Nephron progenitor cell (in vitro differentiated cells): ENCODE measurements at regions not wholly inside any gene's neighbourhood (a gene's known extent, or its start where the extent isn't known, plus 50 kb on each side); places are given as distances from the start of the nearest gene placed in this dataset.
"Not testable (repeated sequence)": the region's sequence is repeated elsewhere in the genome, so short reads cannot be mapped to it uniquely, and the experiment has no call there.

Source experiments
- DNase-seq: peaks from one replicate; pipeline ENCODE4 v3.0.0; 2021
- H3K27ac Mint-ChIP-seq: 2 replicates; pipeline ENCODE4 v1.8.0; 2021; ENCODE audit warnings: mild to moderate bottlenecking, moderate library complexity, mixed read lengths
- H3K27me3 Mint-ChIP-seq: 2 replicates; pipeline ENCODE4 v1.8.0; 2021; ENCODE audit warnings: mild to moderate bottlenecking, low read depth, mixed read lengths; ENCODE audit not compliant: poor library complexity
- H3K36me3 Mint-ChIP-seq: 2 replicates; pipeline ENCODE4 v1.8.0; 2021; ENCODE audit warnings: low read depth, mixed read lengths
- H3K4me1 Mint-ChIP-seq: 2 replicates; pipeline ENCODE4 v1.8.0; 2021; ENCODE audit warnings: mixed read lengths
- H3K4me3 Mint-ChIP-seq: 2 replicates; pipeline ENCODE4 v1.8.0; 2021; ENCODE audit warnings: mild to moderate bottlenecking, moderate library complexity, mixed read lengths
- H3K9me3 Mint-ChIP-seq: 2 replicates; pipeline ENCODE4 v1.8.0; 2021; ENCODE audit warnings: mild to moderate bottlenecking, moderate library complexity, mixed read lengths
- TF ChIP-seq, protein P1 (sequence below): fragments of 200-600 bp; sonication (generic); IDR thresholded peaks from 2 replicates; pipeline ENCODE4 v1.5.0; 2021; ENCODE audit warnings: antibody characterized with exemption

DNA sequence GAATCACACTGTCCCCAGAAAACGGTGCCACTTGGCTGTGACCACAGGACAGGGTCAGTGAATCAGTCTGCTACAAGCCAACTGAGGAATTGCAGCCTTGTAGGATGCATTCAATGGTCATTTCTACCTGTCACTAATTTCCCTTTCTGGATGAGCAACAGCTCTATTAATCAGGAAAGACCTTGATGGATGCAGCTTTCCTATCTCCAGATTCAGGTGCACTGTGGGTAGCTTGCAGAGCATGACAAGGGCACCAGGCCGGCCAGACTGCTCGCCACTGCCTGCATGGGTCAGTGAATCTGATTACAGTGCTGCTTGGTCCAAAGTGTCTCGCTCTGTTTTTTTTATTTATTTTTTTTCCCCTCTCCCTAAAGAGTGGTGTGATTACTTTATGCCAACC is 506.8 kb upstream of the AUTS2 start:
- no peak overlapping the region for H3K4me3 Mint-ChIP-seq
- TF ChIP-seq, protein P1, sequence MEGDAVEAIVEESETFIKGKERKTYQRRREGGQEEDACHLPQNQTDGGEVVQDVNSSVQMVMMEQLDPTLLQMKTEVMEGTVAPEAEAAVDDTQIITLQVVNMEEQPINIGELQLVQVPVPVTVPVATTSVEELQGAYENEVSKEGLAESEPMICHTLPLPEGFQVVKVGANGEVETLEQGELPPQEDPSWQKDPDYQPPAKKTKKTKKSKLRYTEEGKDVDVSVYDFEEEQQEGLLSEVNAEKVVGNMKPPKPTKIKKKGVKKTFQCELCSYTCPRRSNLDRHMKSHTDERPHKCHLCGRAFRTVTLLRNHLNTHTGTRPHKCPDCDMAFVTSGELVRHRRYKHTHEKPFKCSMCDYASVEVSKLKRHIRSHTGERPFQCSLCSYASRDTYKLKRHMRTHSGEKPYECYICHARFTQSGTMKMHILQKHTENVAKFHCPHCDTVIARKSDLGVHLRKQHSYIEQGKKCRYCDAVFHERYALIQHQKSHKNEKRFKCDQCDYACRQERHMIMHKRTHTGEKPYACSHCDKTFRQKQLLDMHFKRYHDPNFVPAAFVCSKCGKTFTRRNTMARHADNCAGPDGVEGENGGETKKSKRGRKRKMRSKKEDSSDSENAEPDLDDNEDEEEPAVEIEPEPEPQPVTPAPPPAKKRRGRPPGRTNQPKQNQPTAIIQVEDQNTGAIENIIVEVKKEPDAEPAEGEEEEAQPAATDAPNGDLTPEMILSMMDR: no peak
- H3K27me3 Mint-ChIP-seq: peaks cover 8% of the 10 kb centered on the region
- no peak for DNase-seq
- no peaks in the 10 kb centered on the region for H3K4me1 Mint-ChIP-seq
- no peaks in the 10 kb centered on the region for H3K36me3 Mint-ChIP-seq
- no peak overlapping the region for H3K27ac Mint-ChIP-seq
- peaks cover 33% of the 10 kb centered on the region for H3K9me3 Mint-ChIP-seq

DNA sequence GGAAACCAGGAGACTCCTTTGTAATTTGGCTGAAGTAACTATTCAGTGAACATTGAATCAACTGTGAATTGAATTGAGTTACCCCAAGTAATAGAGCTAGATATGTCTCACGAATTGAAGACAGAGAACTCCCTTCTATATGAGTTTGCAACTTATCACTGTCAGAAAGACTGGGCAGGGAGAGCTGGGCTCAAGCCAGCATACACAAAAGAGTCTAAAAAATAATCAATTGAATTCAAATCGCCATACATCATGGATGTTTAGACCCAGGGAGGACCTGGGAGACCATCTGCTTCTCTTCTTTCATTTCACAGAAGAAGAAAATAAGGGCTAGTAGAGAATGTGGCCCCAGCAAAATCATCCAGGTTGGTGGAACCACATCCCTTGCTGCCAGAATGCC is 503.1 kb upstream of the AUTS2 start:
- H3K4me3 Mint-ChIP-seq: no peak overlapping the region
- H3K9me3 Mint-ChIP-seq: peaks cover 38% of the 10 kb centered on the region
- TF ChIP-seq, protein P1: no peak
- no peaks in the 10 kb centered on the region for H3K36me3 Mint-ChIP-seq
- H3K4me1 Mint-ChIP-seq: no peaks in the 10 kb centered on the region
- H3K27ac Mint-ChIP-seq: no peak overlapping the region
- no peaks in the 10 kb centered on the region for H3K27me3 Mint-ChIP-seq
- no peak for DNase-seq

- H3K4me1 Mint-ChIP-seq: no peaks in the 10 kb centered on the region
- no peaks in the 10 kb centered on the region for H3K27me3 Mint-ChIP-seq
- no peaks in the 10 kb centered on the region for H3K36me3 Mint-ChIP-seq
- peaks cover 38% of the 10 kb centered on the region for H3K9me3 Mint-ChIP-seq
- DNase-seq: no peak
- TF ChIP-seq, protein P1: no peak
- no peak overlapping the region for H3K27ac Mint-ChIP-seq
- H3K4me3 Mint-ChIP-seq: no peak overlapping the region
Measured at GRCh38 chr7:69095649-69096048, 502.6 kb upstream of the AUTS2 start.

GRCh38 chr7:69104023-69104422 is 494.3 kb upstream of the AUTS2 start:
- Mint-ChIP-seq H3K4me1 (no peaks in the 10 kb centered on the region), H3K36me3 (no peaks in the 10 kb centered on the region), H3K4me3 (no peak overlapping the region), H3K27ac (no peak overlapping the region), H3K27me3 (peaks cover 9% of the 10 kb centered on the region), H3K9me3 (peaks cover 5% of the 10 kb centered on the region)
- DNase-seq: no peak
- TF ChIP-seq, protein P1: no peak

GRCh38 chr7:69105092-69105491 is 493.2 kb upstream of the AUTS2 start:
- no peaks in the 10 kb centered on the region for H3K4me1 Mint-ChIP-seq
- TF ChIP-seq, protein P1: no peak
- H3K27ac Mint-ChIP-seq: no peak overlapping the region
- H3K36me3 Mint-ChIP-seq: no peaks in the 10 kb centered on the region
- peaks cover 9% of the 10 kb centered on the region for H3K27me3 Mint-ChIP-seq
- peaks cover 5% of the 10 kb centered on the region for H3K9me3 Mint-ChIP-seq
- no peak for DNase-seq
- H3K4me3 Mint-ChIP-seq: no peak overlapping the region

GRCh38 chr7:69105981-69106380 is 492.3 kb upstream of the AUTS2 start:
- TF ChIP-seq, protein P1: no peak
- Mint-ChIP-seq H3K27ac (no peak overlapping the region), H3K4me1 (no peaks in the 10 kb centered on the region), H3K36me3 (no peaks in the 10 kb centered on the region), H3K27me3 (peaks cover 11% of the 10 kb centered on the region), H3K4me3 (no peak overlapping the region), H3K9me3 (peaks cover 5% of the 10 kb centered on the region)
- DNase-seq: no peak

GRCh38 chr7:69106449-69106848 is 491.8 kb upstream of the AUTS2 start:
- H3K36me3 Mint-ChIP-seq, H3K4me1 Mint-ChIP-seq, H3K9me3 Mint-ChIP-seq: not testable (repeated sequence)

GRCh38 chr7:69106946-69107345 is 491.3 kb upstream of the AUTS2 start:
- not testable (repeated sequence) for H3K36me3 Mint-ChIP-seq, H3K9me3 Mint-ChIP-seq, H3K4me3 Mint-ChIP-seq, H3K4me1 Mint-ChIP-seq, DNase-seq, H3K27ac Mint-ChIP-seq
- H3K27me3 Mint-ChIP-seq: peaks cover 11% of the 10 kb centered on the region

More at GRCh38 chr7:69106449-69106848, 491.8 kb upstream of the AUTS2 start:
- not testable (repeated sequence) for H3K4me3 Mint-ChIP-seq, DNase-seq, H3K27ac Mint-ChIP-seq
- H3K27me3 Mint-ChIP-seq: peaks cover 11% of the 10 kb centered on the region
